ENCODE measurements at regions not wholly inside any gene's neighbourhood (a gene's known extent, or its start where the extent isn't known, plus 50 kb on each side); places are given as distances from the start of the nearest gene placed in this dataset.
"Not testable (repeated sequence)": the region's sequence is repeated elsewhere in the genome, so short reads cannot be mapped to it uniquely, and the experiment has no call there.

- DNase-seq (ENCODE audit: low read depth): no peak
- H3K4me3 ChIP-seq (ENCODE audit: low read depth, low read length): no peak overlapping the region
Observed at GRCh38 chr3:162629372-162629771, 1132.8 kb downstream of the OTOL1 start.

- no peak for DNase-seq (ENCODE audit: low read depth)
- H3K4me3 ChIP-seq (ENCODE audit: low read depth, low read length): no peak overlapping the region
Observed at GRCh38 chr3:162632672-162633071, 1136.1 kb downstream of the OTOL1 start.

GRCh38 chr3:162640208-162640607 is 1143.6 kb downstream of the OTOL1 start:
- H3K4me3 ChIP-seq (ENCODE audit: low read depth, low read length); DNase-seq (ENCODE audit: low read depth): not testable (repeated sequence)

GRCh38 chr3:162641317-162641716 is 1144.7 kb downstream of the OTOL1 start:
- DNase-seq (ENCODE audit: low read depth): no peak
- no peak overlapping the region for H3K4me3 ChIP-seq (ENCODE audit: low read depth, low read length)

GRCh38 chr3:162641907-162642306 is 1145.3 kb downstream of the OTOL1 start:
- DNase-seq (ENCODE audit: low read depth): no peak
- H3K4me3 ChIP-seq (ENCODE audit: low read depth, low read length): no peak overlapping the region

GRCh38 chr3:162643245-162643644 is 1146.6 kb downstream of the OTOL1 start:
- H3K4me3 ChIP-seq (ENCODE audit: low read depth, low read length): no peak overlapping the region
- no peak for DNase-seq (ENCODE audit: low read depth)

GRCh38 chr3:162647321-162647720 is 1150.7 kb downstream of the OTOL1 start:
- H3K4me3 ChIP-seq (ENCODE audit: low read depth, low read length): no peak overlapping the region
- DNase-seq (ENCODE audit: low read depth): no peak

- no peak overlapping the region for H3K4me3 ChIP-seq (ENCODE audit: low read depth, low read length)
- no peak for DNase-seq (ENCODE audit: low read depth)
Observed at GRCh38 chr3:162658003-162658402, 1161.4 kb downstream of the OTOL1 start.

- no peak for DNase-seq (ENCODE audit: low read depth)
- H3K4me3 ChIP-seq (ENCODE audit: low read depth, low read length): no peak overlapping the region
Observed at GRCh38 chr3:162665684-162666391, 1169.2 kb downstream of the OTOL1 start.

GRCh38 chr3:162666835-162667234 is 1170.2 kb downstream of the OTOL1 start:
- no peak for DNase-seq (ENCODE audit: low read depth)
- H3K4me3 ChIP-seq (ENCODE audit: low read depth, low read length): no peak overlapping the region

GRCh38 chr3:162670181-162670580 is 1173.6 kb downstream of the OTOL1 start:
- no peak overlapping the region for H3K4me3 ChIP-seq (ENCODE audit: low read depth, low read length)
- no peak for DNase-seq (ENCODE audit: low read depth)

- no peak overlapping the region for H3K4me3 ChIP-seq (ENCODE audit: low read depth, low read length)
- no peak for DNase-seq (ENCODE audit: low read depth)
Observed at GRCh38 chr3:162677475-162677874, 1180.9 kb downstream of the OTOL1 start.

- DNase-seq (ENCODE audit: low read depth): no peak
- no peak overlapping the region for H3K4me3 ChIP-seq (ENCODE audit: low read depth, low read length)
Observed at GRCh38 chr3:162678941-162679340, 1182.3 kb downstream of the OTOL1 start.

- H3K4me3 ChIP-seq (ENCODE audit: low read depth, low read length): no peak overlapping the region
- DNase-seq (ENCODE audit: low read depth): no peak
Observed at GRCh38 chr3:162684260-162684659, 1187.7 kb downstream of the OTOL1 start.

- no peak for DNase-seq (ENCODE audit: low read depth)
- H3K4me3 ChIP-seq (ENCODE audit: low read depth, low read length): no peak overlapping the region
Observed at GRCh38 chr3:162699291-162699690, 1202.7 kb downstream of the OTOL1 start.

GRCh38 chr3:162701211-162701610 is 1204.6 kb downstream of the OTOL1 start:
- H3K4me3 ChIP-seq (ENCODE audit: low read depth, low read length): no peak overlapping the region
- DNase-seq (ENCODE audit: low read depth): no peak

GRCh38 chr3:162702768-162703385 is 1206.3 kb downstream of the OTOL1 start:
- no peak for DNase-seq (ENCODE audit: low read depth)
- no peak overlapping the region for H3K4me3 ChIP-seq (ENCODE audit: low read depth, low read length)

- H3K4me3 ChIP-seq (ENCODE audit: low read depth, low read length): no peak overlapping the region
- DNase-seq (ENCODE audit: low read depth): no peak
Observed at GRCh38 chr3:162704238-162704637, 1207.6 kb downstream of the OTOL1 start.

- no peak overlapping the region for H3K4me3 ChIP-seq (ENCODE audit: low read depth, low read length)
- no peak for DNase-seq (ENCODE audit: low read depth)
Observed at GRCh38 chr3:162704799-162705385, 1208.3 kb downstream of the OTOL1 start.

GRCh38 chr3:162708394-162708793 is 1211.8 kb downstream of the OTOL1 start:
- not testable (repeated sequence) for H3K4me3 ChIP-seq (ENCODE audit: low read depth, low read length); DNase-seq (ENCODE audit: low read depth)
